DOHH2 (cell line): ENCODE measurements at regions not wholly inside any gene's neighbourhood (a gene's known extent, or its start where the extent isn't known, plus 50 kb on each side); places are given as distances from the start of the nearest gene placed in this dataset.

ENCODE experiments used
- EZH2phosphoT487 ChIP-seq: fragments of 200-600 bp; sonication (generic); IDR thresholded peaks from 2 replicates; pipeline ENCODE4 v1.6.1; 2017; ENCODE audit warnings: borderline replicate concordance, mild to moderate bottlenecking, antibody characterized with exemption, low read length, moderate library complexity, mixed read lengths
- TF ChIP-seq, protein P1 (sequence below): fragments of 200-600 bp; sonication (generic); IDR thresholded peaks from one replicate; pipeline ENCODE4 v1.5.1; 2014; ENCODE audit warnings: antibody characterized with exemption, mild to moderate bottlenecking, low read depth, low read length; ENCODE audit not compliant: poor library complexity, severe bottlenecking

DNA sequence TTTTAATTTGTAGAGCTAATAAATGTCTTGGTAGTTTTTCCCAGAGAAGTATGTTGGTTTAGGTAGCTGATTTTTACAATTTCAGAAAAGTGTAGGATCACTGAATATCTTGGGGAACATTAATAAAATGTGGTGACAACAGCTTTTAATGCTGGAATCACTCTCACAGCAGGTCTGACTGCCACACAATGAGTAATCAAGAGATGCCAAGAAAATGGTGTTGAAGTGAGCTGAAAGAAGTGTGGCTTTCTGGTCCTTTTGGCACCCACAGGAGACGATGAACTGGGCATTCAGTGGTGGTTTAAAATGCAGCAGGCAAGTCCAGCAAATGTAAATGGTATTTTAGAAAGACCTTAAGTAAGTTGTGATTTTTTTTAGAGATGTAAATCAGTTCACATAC lies 175.8 kb downstream of the CBLN2 start:
- TF ChIP-seq, protein P1, sequence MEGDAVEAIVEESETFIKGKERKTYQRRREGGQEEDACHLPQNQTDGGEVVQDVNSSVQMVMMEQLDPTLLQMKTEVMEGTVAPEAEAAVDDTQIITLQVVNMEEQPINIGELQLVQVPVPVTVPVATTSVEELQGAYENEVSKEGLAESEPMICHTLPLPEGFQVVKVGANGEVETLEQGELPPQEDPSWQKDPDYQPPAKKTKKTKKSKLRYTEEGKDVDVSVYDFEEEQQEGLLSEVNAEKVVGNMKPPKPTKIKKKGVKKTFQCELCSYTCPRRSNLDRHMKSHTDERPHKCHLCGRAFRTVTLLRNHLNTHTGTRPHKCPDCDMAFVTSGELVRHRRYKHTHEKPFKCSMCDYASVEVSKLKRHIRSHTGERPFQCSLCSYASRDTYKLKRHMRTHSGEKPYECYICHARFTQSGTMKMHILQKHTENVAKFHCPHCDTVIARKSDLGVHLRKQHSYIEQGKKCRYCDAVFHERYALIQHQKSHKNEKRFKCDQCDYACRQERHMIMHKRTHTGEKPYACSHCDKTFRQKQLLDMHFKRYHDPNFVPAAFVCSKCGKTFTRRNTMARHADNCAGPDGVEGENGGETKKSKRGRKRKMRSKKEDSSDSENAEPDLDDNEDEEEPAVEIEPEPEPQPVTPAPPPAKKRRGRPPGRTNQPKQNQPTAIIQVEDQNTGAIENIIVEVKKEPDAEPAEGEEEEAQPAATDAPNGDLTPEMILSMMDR = no peak
- TF ChIP-seq EZH2phosphoT487 = no peak
